GM19372 (cell line): ENCODE measurements at regions not wholly inside any gene's neighbourhood (a gene's known extent, or its start where the extent isn't known, plus 50 kb on each side); places are given as distances from the start of the nearest gene placed in this dataset.
A peak's percentile ranks its signal among the peaks of the same experiment; 100 is the strongest.
"Not testable (repeated sequence)": the region's sequence is repeated elsewhere in the genome, so short reads cannot be mapped to it uniquely, and the experiment has no call there.

Experiments
- ATAC-seq: cut with Tn5 transposase; IDR thresholded peaks from one replicate; pipeline ENCODE4 v1.9.1; 2021; ENCODE audit warnings: mild to moderate bottlenecking, low read depth, moderate library complexity; ENCODE audit not compliant: unreplicated experiment

GRCh38 chr13:50636007-50636704 lies 207.3 kb downstream of the DLEU7 start:
- ATAC-seq = peak; percentile 81

- ATAC-seq = no peak
These were observed 200.4 kb downstream of the DLEU7 start for GRCh38 chr13:50643060-50643459.

GRCh38 chr13:50644081-50644871 lies 199.2 kb downstream of the DLEU7 start:
- ATAC-seq = no peak

- ATAC-seq = no peak
These were observed 198.4 kb downstream of the DLEU7 start for GRCh38 chr13:50645092-50645491.

- no peak for ATAC-seq
These were observed 197.4 kb downstream of the DLEU7 start for GRCh38 chr13:50646070-50646469.

GRCh38 chr13:50649211-50649610 lies 194.3 kb downstream of the DLEU7 start:
- ATAC-seq = no peak

GRCh38 chr13:50650592-50651504 lies 192.6 kb downstream of the DLEU7 start:
- no peak for ATAC-seq

- no peak for ATAC-seq
These were observed 191.6 kb downstream of the DLEU7 start for GRCh38 chr13:50651922-50652321.

GRCh38 chr13:50654331-50654730 lies 189.2 kb downstream of the DLEU7 start:
- ATAC-seq = no peak

GRCh38 chr13:50661881-50662280 lies 181.6 kb downstream of the DLEU7 start:
- ATAC-seq = not testable (repeated sequence)

- ATAC-seq = no peak
These were observed 178.5 kb downstream of the DLEU7 start for GRCh38 chr13:50664951-50665350.

GRCh38 chr13:50668049-50668448 lies 175.4 kb downstream of the DLEU7 start:
- ATAC-seq = no peak

- no peak for ATAC-seq
These were observed 174.7 kb downstream of the DLEU7 start for GRCh38 chr13:50668691-50669271.

GRCh38 chr13:50670272-50670671 lies 173.2 kb downstream of the DLEU7 start:
- ATAC-seq = no peak

GRCh38 chr13:50670847-50671496 lies 172.5 kb downstream of the DLEU7 start:
- no peak for ATAC-seq

- ATAC-seq = no peak
These were observed 172.0 kb downstream of the DLEU7 start for GRCh38 chr13:50671497-50671850.

GRCh38 chr13:50672025-50672424 lies 171.5 kb downstream of the DLEU7 start:
- ATAC-seq = no peak

- no peak for ATAC-seq
These were observed 167.8 kb downstream of the DLEU7 start for GRCh38 chr13:50675651-50676050.

GRCh38 chr13:50676602-50677001 lies 166.9 kb downstream of the DLEU7 start:
- no peak for ATAC-seq

- no peak for ATAC-seq
These were observed 166.2 kb downstream of the DLEU7 start for GRCh38 chr13:50677258-50677657.
